ENCODE measurements at regions not wholly inside any gene's neighbourhood (a gene's known extent, or its start where the extent isn't known, plus 50 kb on each side); places are given as distances from the start of the nearest gene placed in this dataset.

DNA sequence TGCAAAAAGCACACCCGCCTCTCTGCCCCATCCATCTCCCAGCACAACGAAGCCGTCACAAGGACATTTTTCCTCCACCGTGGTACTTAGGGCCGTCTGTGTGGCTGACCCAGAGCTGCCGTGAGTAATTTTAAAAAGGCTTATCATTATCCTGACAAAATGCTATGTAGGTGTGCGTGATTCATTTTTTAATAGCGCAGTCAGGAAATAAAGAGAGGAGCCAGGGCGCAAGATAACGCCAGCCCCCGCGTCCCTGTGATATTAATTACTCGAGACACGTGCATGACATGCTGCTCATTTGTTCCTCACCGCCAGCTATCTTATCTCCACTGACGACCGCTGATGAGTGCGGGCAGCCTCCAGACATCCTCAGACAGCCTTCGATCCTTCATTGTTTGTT, 332.7 kb upstream of the PFKP start (continued):
- TF ChIP-seq, protein P1, sequence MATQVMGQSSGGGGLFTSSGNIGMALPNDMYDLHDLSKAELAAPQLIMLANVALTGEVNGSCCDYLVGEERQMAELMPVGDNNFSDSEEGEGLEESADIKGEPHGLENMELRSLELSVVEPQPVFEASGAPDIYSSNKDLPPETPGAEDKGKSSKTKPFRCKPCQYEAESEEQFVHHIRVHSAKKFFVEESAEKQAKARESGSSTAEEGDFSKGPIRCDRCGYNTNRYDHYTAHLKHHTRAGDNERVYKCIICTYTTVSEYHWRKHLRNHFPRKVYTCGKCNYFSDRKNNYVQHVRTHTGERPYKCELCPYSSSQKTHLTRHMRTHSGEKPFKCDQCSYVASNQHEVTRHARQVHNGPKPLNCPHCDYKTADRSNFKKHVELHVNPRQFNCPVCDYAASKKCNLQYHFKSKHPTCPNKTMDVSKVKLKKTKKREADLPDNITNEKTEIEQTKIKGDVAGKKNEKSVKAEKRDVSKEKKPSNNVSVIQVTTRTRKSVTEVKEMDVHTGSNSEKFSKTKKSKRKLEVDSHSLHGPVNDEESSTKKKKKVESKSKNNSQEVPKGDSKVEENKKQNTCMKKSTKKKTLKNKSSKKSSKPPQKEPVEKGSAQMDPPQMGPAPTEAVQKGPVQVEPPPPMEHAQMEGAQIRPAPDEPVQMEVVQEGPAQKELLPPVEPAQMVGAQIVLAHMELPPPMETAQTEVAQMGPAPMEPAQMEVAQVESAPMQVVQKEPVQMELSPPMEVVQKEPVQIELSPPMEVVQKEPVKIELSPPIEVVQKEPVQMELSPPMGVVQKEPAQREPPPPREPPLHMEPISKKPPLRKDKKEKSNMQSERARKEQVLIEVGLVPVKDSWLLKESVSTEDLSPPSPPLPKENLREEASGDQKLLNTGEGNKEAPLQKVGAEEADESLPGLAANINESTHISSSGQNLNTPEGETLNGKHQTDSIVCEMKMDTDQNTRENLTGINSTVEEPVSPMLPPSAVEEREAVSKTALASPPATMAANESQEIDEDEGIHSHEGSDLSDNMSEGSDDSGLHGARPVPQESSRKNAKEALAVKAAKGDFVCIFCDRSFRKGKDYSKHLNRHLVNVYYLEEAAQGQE (IDR thresholded peaks at IDR 0.05): no peak
- TF ChIP-seq TAF1 (conservative IDR thresholded peaks at IDR 0.05): no peak

DNA sequence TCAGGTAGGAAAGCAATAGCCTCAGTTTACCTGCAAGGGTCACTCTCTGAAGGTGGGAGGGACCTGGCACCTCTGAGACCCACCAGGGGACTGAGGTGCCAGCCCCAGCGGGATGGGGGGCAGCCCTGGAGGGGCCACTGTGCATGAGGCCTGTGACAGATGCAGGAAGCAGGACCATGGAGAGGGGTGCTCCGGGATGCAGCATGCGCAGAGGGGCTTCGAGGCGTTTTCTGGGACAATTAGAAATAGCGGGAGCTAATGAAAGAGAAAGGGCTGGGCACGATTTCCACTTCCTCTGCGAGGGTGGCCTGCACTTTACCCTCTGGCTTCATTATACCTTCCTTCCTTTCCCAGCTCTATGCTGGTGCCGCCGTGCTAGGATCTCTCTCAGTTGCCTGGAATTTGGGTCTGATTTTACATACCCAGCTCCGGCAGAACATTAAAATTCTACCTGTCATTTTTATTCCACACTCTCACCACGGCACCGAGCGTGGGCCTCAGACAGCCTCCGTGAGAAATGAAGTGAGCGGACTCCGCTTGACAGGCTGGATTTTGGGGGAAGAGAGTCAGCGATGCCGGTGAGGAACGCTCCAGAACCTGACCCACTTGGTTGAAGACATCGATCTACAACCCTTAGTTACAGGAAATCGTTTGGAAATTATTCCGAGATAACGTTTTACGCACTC, 333.9 kb upstream of the PFKP start:
- H3K9me3 ChIP-seq (ENCODE audit: control insufficient read depth in 4 of 4, low read length in 3 of 4): peaks cover 0 to 5% (median 3%) of the 10 kb centered on the region in 4 donors
- TF ChIP-seq FOXA2 (IDR thresholded peaks at IDR 0.05) (no peak), RAD21 (IDR thresholded peaks at IDR 0.05) (no peak), RXRA (IDR thresholded peaks at IDR 0.05) (no peak), EGR1 (IDR thresholded peaks at IDR 0.05; ENCODE audit: low read depth in 2 of 2) (no peak), TAF1 (conservative IDR thresholded peaks at IDR 0.05) (no peak), JUND (IDR thresholded peaks at IDR 0.05) (no peak), ZBTB33 (IDR thresholded peaks at IDR 0.05) (no peak), GABPA (IDR thresholded peaks at IDR 0.05 in 1 of 2, conservative IDR thresholded peaks at IDR 0.05 in 1 of 2) (no peak), SP1 (IDR thresholded peaks at IDR 0.05) (no peak), CTCF (IDR thresholded peaks at IDR 0.05; ENCODE audit: low read depth, low read length, missing input control) (no peak)
- TF ChIP-seq, protein P1 (IDR thresholded peaks at IDR 0.05): no peak
- H3K4me3 ChIP-seq (ENCODE audit: low read depth in 1 of 3, low read length in 3 of 3): no peak overlapping the region
- H3K36me3 ChIP-seq (ENCODE audit: control insufficient read depth in 4 of 4, insufficient read depth in 3 of 4, low read depth in 1 of 4, low read length in 3 of 4): no peaks in the 10 kb centered on the region
- H3K9ac ChIP-seq (ENCODE audit: low read depth in 1 of 2, low read length in 2 of 2): no peak overlapping the region
- H3K4me1 ChIP-seq (ENCODE audit: control insufficient read depth in 4 of 4, insufficient read depth in 4 of 4, low read length in 3 of 4): no peaks in the 10 kb centered on the region
- H3K27ac ChIP-seq (ENCODE audit: low read depth in 1 of 2, low read length in 2 of 2): no peak overlapping the region
- peaks cover 0 to 7% (median 0%) of the 10 kb centered on the region in 4 donors for H3K27me3 ChIP-seq (ENCODE audit: control insufficient read depth in 4 of 4, insufficient read depth in 4 of 4, low read length in 3 of 4)
- no peak for DNase-seq (ENCODE audit: low spot score)
- 88% methylated on average over 25 of the region's 25 CpGs for WGBS
